OCI-LY1 (cell line): ENCODE measurements at regions not wholly inside any gene's neighbourhood (a gene's known extent, or its start where the extent isn't known, plus 50 kb on each side); places are given as distances from the start of the nearest gene placed in this dataset.

Experiments
- EZH2 ChIP-seq: fragments of 200-600 bp; sonication (generic), shearing (Covaris generic); IDR thresholded peaks from 2 replicates; pipeline ENCODE4 v1.8.0; 2017; ENCODE audit warnings: borderline replicate concordance, mixed run types, mild to moderate bottlenecking, antibody characterized with exemption, low read length, moderate library complexity, mixed read lengths
- TF ChIP-seq, protein P1 (sequence below): fragments of 200-600 bp; sonication (generic), shearing (Covaris generic); IDR thresholded peaks from 2 replicates; pipeline ENCODE4 v1.5.1; 2017; ENCODE audit warnings: mild to moderate bottlenecking, antibody characterized with exemption, low read length, moderate library complexity, mixed read lengths

DNA sequence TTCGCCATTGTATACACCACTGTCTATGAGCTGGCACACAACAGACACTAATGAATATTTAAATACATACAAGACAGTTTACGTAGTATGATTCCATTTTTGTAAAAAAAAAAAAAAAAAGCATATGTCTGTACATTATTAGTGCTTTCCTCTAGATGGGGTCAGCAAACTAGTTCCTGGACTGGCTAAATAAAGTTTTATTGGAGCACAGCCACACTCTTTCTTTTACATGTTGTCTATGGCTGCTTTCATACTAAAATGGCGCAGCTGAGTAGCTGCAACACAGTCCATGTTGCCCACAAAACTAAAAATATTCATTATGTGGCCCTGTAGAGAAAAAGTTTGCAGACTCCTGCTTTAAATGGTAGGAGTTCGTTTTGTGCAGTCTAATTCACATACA, 70.7 kb upstream of the FRMD4B start:
- TF ChIP-seq, protein P1, sequence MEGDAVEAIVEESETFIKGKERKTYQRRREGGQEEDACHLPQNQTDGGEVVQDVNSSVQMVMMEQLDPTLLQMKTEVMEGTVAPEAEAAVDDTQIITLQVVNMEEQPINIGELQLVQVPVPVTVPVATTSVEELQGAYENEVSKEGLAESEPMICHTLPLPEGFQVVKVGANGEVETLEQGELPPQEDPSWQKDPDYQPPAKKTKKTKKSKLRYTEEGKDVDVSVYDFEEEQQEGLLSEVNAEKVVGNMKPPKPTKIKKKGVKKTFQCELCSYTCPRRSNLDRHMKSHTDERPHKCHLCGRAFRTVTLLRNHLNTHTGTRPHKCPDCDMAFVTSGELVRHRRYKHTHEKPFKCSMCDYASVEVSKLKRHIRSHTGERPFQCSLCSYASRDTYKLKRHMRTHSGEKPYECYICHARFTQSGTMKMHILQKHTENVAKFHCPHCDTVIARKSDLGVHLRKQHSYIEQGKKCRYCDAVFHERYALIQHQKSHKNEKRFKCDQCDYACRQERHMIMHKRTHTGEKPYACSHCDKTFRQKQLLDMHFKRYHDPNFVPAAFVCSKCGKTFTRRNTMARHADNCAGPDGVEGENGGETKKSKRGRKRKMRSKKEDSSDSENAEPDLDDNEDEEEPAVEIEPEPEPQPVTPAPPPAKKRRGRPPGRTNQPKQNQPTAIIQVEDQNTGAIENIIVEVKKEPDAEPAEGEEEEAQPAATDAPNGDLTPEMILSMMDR, result no peak
- no peak for TF ChIP-seq EZH2
